ENCODE measurements at regions not wholly inside any gene's neighbourhood (a gene's known extent, or its start where the extent isn't known, plus 50 kb on each side); places are given as distances from the start of the nearest gene placed in this dataset.

DNA sequence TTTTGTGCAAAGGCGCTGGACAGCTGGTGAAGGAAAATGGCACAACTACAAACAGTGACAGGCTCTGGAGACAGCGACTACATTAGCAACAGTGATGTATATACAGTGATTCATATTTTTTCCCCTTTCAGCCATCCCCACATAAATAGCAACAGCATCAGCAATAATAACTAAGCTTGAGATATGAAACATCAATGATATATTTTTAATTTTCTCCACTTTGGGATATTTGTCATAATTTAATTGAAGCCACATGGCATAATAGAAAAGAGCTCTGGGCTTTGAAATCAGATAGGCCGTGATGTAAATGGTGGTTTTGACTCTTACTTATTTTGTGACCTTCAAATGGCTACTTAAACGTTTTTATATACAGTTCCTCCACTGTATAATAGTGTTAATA, 764.3 kb upstream of the PRMT6 start:
- Histone ChIP-seq H3K36me3 (replicated peaks in 1 of 2; ENCODE audit: control extremely low read depth in 1 of 2, control insufficient read depth in 1 of 2, extremely low read depth in 1 of 2, insufficient read depth in 2 of 2, low read length in 1 of 2) (no peaks in the 10 kb centered on the region), H3K4me2 (replicated peaks; ENCODE audit: low read depth, low read length, poor library complexity, severe bottlenecking) (no peak overlapping the region), H3K9ac (ENCODE audit: low read length) (no peak overlapping the region), H3K9me3 (ENCODE audit: control extremely low read depth in 1 of 3, control insufficient read depth in 2 of 3, insufficient read depth in 1 of 3, low read length in 2 of 3) (no peaks in the 10 kb centered on the region), H3K4me1 (ENCODE audit: control insufficient read depth in 2 of 2, insufficient read depth in 2 of 2, low read length in 2 of 2) (no peaks in the 10 kb centered on the region), H3K79me2 (ENCODE audit: control insufficient read depth, insufficient read depth, low read length) (no peaks in the 10 kb centered on the region), H3K27ac (ENCODE audit: low read length in 2 of 2) (no peak overlapping the region), H3K27me3 (replicated peaks in 1 of 4; ENCODE audit: control extremely low read depth in 1 of 4, control insufficient read depth in 3 of 4, insufficient read depth in 4 of 4, low read length in 3 of 4) (no peaks in the 10 kb centered on the region), H2AFZ (ENCODE audit: insufficient read depth, low read depth, low read length, poor library complexity, severe bottlenecking) (no peak overlapping the region), H4K20me1 (ENCODE audit: control insufficient read depth, insufficient read depth, low read length, poor library complexity, severe bottlenecking) (no peaks in the 10 kb centered on the region), H3K4me3 (ENCODE audit: control extremely low read depth in 1 of 5, extremely low read depth in 1 of 5, insufficient read depth in 1 of 5, low read depth in 2 of 5, low read length in 4 of 5) (no peak overlapping the region)
- no peak for TF ChIP-seq EZH2 (IDR thresholded peaks at IDR 0.05; ENCODE audit: borderline replicate concordance, insufficient read depth, low read depth, low read length, poor library complexity, severe bottlenecking)
- TF ChIP-seq, protein P1, sequence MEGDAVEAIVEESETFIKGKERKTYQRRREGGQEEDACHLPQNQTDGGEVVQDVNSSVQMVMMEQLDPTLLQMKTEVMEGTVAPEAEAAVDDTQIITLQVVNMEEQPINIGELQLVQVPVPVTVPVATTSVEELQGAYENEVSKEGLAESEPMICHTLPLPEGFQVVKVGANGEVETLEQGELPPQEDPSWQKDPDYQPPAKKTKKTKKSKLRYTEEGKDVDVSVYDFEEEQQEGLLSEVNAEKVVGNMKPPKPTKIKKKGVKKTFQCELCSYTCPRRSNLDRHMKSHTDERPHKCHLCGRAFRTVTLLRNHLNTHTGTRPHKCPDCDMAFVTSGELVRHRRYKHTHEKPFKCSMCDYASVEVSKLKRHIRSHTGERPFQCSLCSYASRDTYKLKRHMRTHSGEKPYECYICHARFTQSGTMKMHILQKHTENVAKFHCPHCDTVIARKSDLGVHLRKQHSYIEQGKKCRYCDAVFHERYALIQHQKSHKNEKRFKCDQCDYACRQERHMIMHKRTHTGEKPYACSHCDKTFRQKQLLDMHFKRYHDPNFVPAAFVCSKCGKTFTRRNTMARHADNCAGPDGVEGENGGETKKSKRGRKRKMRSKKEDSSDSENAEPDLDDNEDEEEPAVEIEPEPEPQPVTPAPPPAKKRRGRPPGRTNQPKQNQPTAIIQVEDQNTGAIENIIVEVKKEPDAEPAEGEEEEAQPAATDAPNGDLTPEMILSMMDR (IDR thresholded peaks at IDR 0.05), result no peak
- Mint-ChIP-seq H3K4me1 (no peaks in the 10 kb centered on the region), H3K4me3 (no peak overlapping the region), H3K27me3 (no peaks in the 10 kb centered on the region), H3K27ac (no peak overlapping the region), H3K9me3 (ENCODE audit: insufficient read depth) (no peaks in the 10 kb centered on the region)
- POLR2A ChIA-PET, result no interaction called here
- CTCF ChIA-PET, result no interaction called here
- WGBS (ENCODE audit: insufficient coverage), result no CpG with 5 or more reads among the region's 4 CpGs
- intact Hi-C loops (cut with micrococcal nuclease), result no loop called here
- DNase-seq (no peak), ATAC-seq (ENCODE audit: low read depth) (no peak)

DNA sequence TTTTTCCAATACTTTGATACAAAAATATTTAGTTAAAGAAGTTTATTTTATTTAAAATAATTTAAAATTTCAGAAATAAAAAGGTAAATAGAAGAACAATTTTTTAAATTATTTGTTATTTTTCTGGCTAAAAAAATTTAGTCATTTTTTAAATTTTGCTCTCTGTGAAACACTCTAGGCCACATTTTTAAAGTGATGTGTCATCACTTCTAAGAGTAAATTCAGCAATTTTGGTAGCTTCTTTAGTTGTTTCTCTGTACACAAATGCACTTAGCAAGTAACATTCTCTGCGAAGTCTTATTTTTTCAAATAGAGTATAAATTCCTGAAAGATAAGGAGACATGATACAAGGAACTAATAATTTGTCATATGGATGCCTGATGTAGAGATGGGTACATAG, 760.0 kb upstream of the PRMT6 start:
- Histone ChIP-seq H3K27me3 (replicated peaks in 1 of 4; ENCODE audit: control extremely low read depth in 1 of 4, control insufficient read depth in 3 of 4, insufficient read depth in 4 of 4, low read length in 3 of 4) (no peaks in the 10 kb centered on the region), H3K36me3 (replicated peaks in 1 of 2; ENCODE audit: control extremely low read depth in 1 of 2, control insufficient read depth in 1 of 2, extremely low read depth in 1 of 2, insufficient read depth in 2 of 2, low read length in 1 of 2) (no peaks in the 10 kb centered on the region), H3K4me2 (replicated peaks; ENCODE audit: low read depth, low read length, poor library complexity, severe bottlenecking) (no peak overlapping the region), H3K79me2 (ENCODE audit: control insufficient read depth, insufficient read depth, low read length) (no peaks in the 10 kb centered on the region), H4K20me1 (ENCODE audit: control insufficient read depth, insufficient read depth, low read length, poor library complexity, severe bottlenecking) (no peaks in the 10 kb centered on the region), H2AFZ (ENCODE audit: insufficient read depth, low read depth, low read length, poor library complexity, severe bottlenecking) (no peak overlapping the region), H3K9me3 (ENCODE audit: control extremely low read depth in 1 of 3, control insufficient read depth in 2 of 3, insufficient read depth in 1 of 3, low read length in 2 of 3) (no peaks in the 10 kb centered on the region), H3K9ac (ENCODE audit: low read length) (no peak overlapping the region), H3K4me1 (ENCODE audit: control insufficient read depth in 2 of 2, insufficient read depth in 2 of 2, low read length in 2 of 2) (no peaks in the 10 kb centered on the region), H3K27ac (ENCODE audit: low read length in 2 of 2) (no peak overlapping the region), H3K4me3 (ENCODE audit: control extremely low read depth in 1 of 5, extremely low read depth in 1 of 5, insufficient read depth in 1 of 5, low read depth in 2 of 5, low read length in 4 of 5) (no peak overlapping the region)
- ChIA-PET CTCF (no interaction called here), POLR2A (no interaction called here)
- ATAC-seq (ENCODE audit: low read depth) (no peak), DNase-seq (no peak)
- Mint-ChIP-seq H3K4me3 (no peak overlapping the region), H3K9me3 (ENCODE audit: insufficient read depth) (no peaks in the 10 kb centered on the region), H3K27me3 (no peaks in the 10 kb centered on the region), H3K27ac (no peak overlapping the region), H3K4me1 (no peaks in the 10 kb centered on the region)
- intact Hi-C loops (cut with micrococcal nuclease), result no loop called here
- WGBS (ENCODE audit: insufficient coverage), result no CpG with 5 or more reads among the region's 1 CpG
- TF ChIP-seq, protein P1 (IDR thresholded peaks at IDR 0.05), result no peak
- TF ChIP-seq EZH2 (IDR thresholded peaks at IDR 0.05; ENCODE audit: borderline replicate concordance, insufficient read depth, low read depth, low read length, poor library complexity, severe bottlenecking), result no peak
